Trophoblast cell (in vitro differentiated cells and primary cell): ENCODE measurements at regions not wholly inside any gene's neighbourhood (a gene's known extent, or its start where the extent isn't known, plus 50 kb on each side); places are given as distances from the start of the nearest gene placed in this dataset.

Experiments used
- DNase-seq, 2 donors: peaks; one replicate each; pipeline ENCODE4 v3.0.0-alpha.2; 2016
- H2AFZ ChIP-seq: 2 replicates; pipeline ENCODE4 v1.6.1; 2013; ENCODE audit warnings: low read length, moderate library complexity, mild to moderate bottlenecking; ENCODE audit not compliant: insufficient read depth, poor library complexity
- H2AK5ac ChIP-seq: 2 replicates; pipeline ENCODE4 v1.6.1; 2013; ENCODE audit warnings: mild to moderate bottlenecking, low read length
- H2BK120ac ChIP-seq: 2 replicates; pipeline ENCODE4 v1.6.1; 2013; ENCODE audit warnings: low read length, mild to moderate bottlenecking, moderate library complexity; ENCODE audit not compliant: insufficient read depth, poor library complexity
- H2BK12ac ChIP-seq: 2 replicates; pipeline ENCODE4 v1.6.1; 2013; ENCODE audit warnings: mild to moderate bottlenecking, low read length, moderate library complexity
- H2BK5ac ChIP-seq: 2 replicates; pipeline ENCODE4 v1.6.1; 2013; ENCODE audit warnings: low read length, low read depth, moderate library complexity, mild to moderate bottlenecking; ENCODE audit not compliant: poor library complexity
- H3K14ac ChIP-seq: 2 replicates; pipeline ENCODE4 v1.6.1; 2013; ENCODE audit warnings: mild to moderate bottlenecking, low read length
- H3K18ac ChIP-seq: 2 replicates; pipeline ENCODE4 v1.6.1; 2013; ENCODE audit warnings: mild to moderate bottlenecking, low read length
- H3K23ac ChIP-seq: 2 replicates; pipeline ENCODE4 v1.6.1; 2013; ENCODE audit warnings: low read length
- H3K27ac ChIP-seq: 2 replicates; pipeline ENCODE4 v1.5.1; 2013; ENCODE audit warnings: low read depth, mild to moderate bottlenecking, inconsistent platforms, low read length, moderate library complexity
- H3K27me3 ChIP-seq: 2 replicates; pipeline ENCODE4 v1.6.1; 2013; ENCODE audit warnings: inconsistent platforms, mild to moderate bottlenecking, low read length, moderate library complexity; ENCODE audit not compliant: insufficient read depth
- H3K36me3 ChIP-seq, 2 experiments: 1 replicate in 1 of 2; 2 replicates in 1 of 2; pipeline ENCODE4 v1.6.1; 2013; ENCODE audit warnings: low read length in 2 of 2, mild to moderate bottlenecking in 2 of 2, moderate library complexity in 1 of 2; ENCODE audit not compliant: insufficient read depth in 2 of 2, control insufficient read depth in 1 of 2
- H3K4ac ChIP-seq: 2 replicates; pipeline ENCODE4 v1.6.1; 2013; ENCODE audit warnings: low read depth, mild to moderate bottlenecking, low read length, moderate library complexity
- H3K4me1 ChIP-seq, 2 experiments: 1 replicate in 1 of 2; 2 replicates in 1 of 2; pipeline ENCODE4 v1.6.1; 2013; ENCODE audit warnings: low read length in 2 of 2, mild to moderate bottlenecking in 2 of 2, moderate library complexity in 1 of 2; ENCODE audit not compliant: insufficient read depth in 2 of 2, control insufficient read depth in 1 of 2
- H3K4me2 ChIP-seq: 2 replicates; pipeline ENCODE4 v1.6.1; 2013; ENCODE audit warnings: inconsistent platforms, mild to moderate bottlenecking, low read length, moderate library complexity
- H3K4me3 ChIP-seq: 2 replicates; pipeline ENCODE4 v1.5.1; 2013; ENCODE audit warnings: mild to moderate bottlenecking, low read depth, low read length, inconsistent platforms
- H3K79me1 ChIP-seq: one replicate; pipeline ENCODE4 v1.6.1; 2013; ENCODE audit warnings: low read length
- H3K79me2 ChIP-seq: 2 replicates; pipeline ENCODE4 v1.6.1; 2013; ENCODE audit warnings: low read length, mild to moderate bottlenecking; ENCODE audit not compliant: control insufficient read depth, insufficient read depth, poor library complexity
- H3K9ac ChIP-seq: 2 replicates; pipeline ENCODE4 v1.6.1; 2013; ENCODE audit warnings: mild to moderate bottlenecking, low read length
- H3K9me3 ChIP-seq: 2 replicates; pipeline ENCODE4 v1.6.1; 2013; ENCODE audit warnings: low read depth, mild to moderate bottlenecking, control low read depth, inconsistent platforms, low read length; ENCODE audit not compliant: insufficient read depth
- H4K12ac ChIP-seq: 2 replicates; pipeline ENCODE4 v1.6.1; 2013; ENCODE audit warnings: low read depth, mild to moderate bottlenecking, low read length, moderate library complexity
- H4K8ac ChIP-seq: 2 replicates; pipeline ENCODE4 v1.6.1; 2013; ENCODE audit warnings: low read depth, mild to moderate bottlenecking, low read length, moderate library complexity
- H4K91ac ChIP-seq: one replicate; pipeline ENCODE4 v1.6.1; 2013; ENCODE audit warnings: low read depth, mild to moderate bottlenecking, low read length, moderate library complexity
- WGBS: extraction: QIAGEN DNeasy Blood & Tissue Kit; methylation state at CpG from one replicate; pipeline ENCODE4 v1.1.7; 2013; ENCODE audit warnings: missing lambda C conversion rate; ENCODE audit not compliant: insufficient read length, insufficient coverage; ENCODE audit errors: extremely low coverage; 5-methylcytosine and 5-hydroxymethylcytosine counted together

- Histone ChIP-seq H3K4me2 (no peak overlapping the region), H3K4me1 (no peaks in the 10 kb centered on the region), H3K79me1 (no peaks in the 10 kb centered on the region), H2BK12ac (no peak overlapping the region), H4K8ac (no peak overlapping the region), H2BK120ac (no peak overlapping the region), H3K9ac (no peak overlapping the region), H3K79me2 (no peaks in the 10 kb centered on the region), H2AK5ac (no peak overlapping the region), H4K12ac (no peak overlapping the region), H3K36me3 (no peaks in the 10 kb centered on the region), H3K18ac (no peak overlapping the region), H3K14ac (no peak overlapping the region), H3K27me3 (no peaks in the 10 kb centered on the region), H3K27ac (no peak overlapping the region), H3K4ac (no peak overlapping the region), H2AFZ (no peak overlapping the region), H3K9me3 (peaks cover 4% of the 10 kb centered on the region), H2BK5ac (no peak overlapping the region), H3K23ac (no peak overlapping the region), H4K91ac (no peak overlapping the region), H3K4me3 (no peak overlapping the region)
- DNase-seq: no peak
Measured at GRCh38 chr11:130712480-130712879, 203.8 kb downstream of the SNX19 start.

GRCh38 chr11:130715085-130715876 lies 201.0 kb downstream of the SNX19 start:
- no CpG with 5 or more reads among the region's 4 CpGs for WGBS
- no peaks in the 10 kb centered on the region for H3K27me3 ChIP-seq

DNA sequence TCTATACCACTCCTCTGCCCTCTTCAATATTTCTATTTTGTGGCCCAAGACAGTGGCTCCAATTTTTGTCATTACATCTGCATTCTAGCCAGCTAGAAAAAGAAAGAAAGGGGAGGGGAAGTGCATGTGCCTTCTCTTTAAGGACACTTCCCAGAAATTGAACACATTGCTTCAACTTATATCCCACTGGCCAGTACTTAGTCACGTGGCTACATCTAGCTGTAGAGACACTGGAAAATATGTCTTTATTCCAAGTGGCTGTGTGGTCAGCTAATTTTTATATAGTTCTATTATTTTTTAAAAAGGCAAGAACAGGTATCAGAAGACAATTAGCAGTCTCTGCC lies 200.4 kb downstream of the SNX19 start:
- Histone ChIP-seq H3K4me2 (no peak overlapping the region), H3K79me2 (no peaks in the 10 kb centered on the region), H3K36me3 (no peaks in the 10 kb centered on the region), H2BK120ac (no peak overlapping the region), H3K18ac (no peak overlapping the region), H3K4me1 (peaks cover 8 to 13% of the 10 kb centered on the region in 2 experiments), H3K27ac (no peak overlapping the region), H3K4me3 (no peak overlapping the region), H2AK5ac (no peak overlapping the region), H2BK12ac (no peak overlapping the region), H4K91ac (no peak overlapping the region), H2AFZ (no peak overlapping the region), H3K9ac (no peak overlapping the region), H3K23ac (no peak overlapping the region), H3K14ac (no peak overlapping the region), H4K8ac (no peak overlapping the region), H3K27me3 (no peaks in the 10 kb centered on the region), H3K79me1 (peaks cover 4% of the 10 kb centered on the region), H2BK5ac (no peak overlapping the region), H3K4ac (no peak overlapping the region), H4K12ac (no peak overlapping the region), H3K9me3 (peaks cover 8% of the 10 kb centered on the region)
- WGBS: no CpG with 5 or more reads among the region's 1 CpG
- DNase-seq: no peak

More at GRCh38 chr11:130715085-130715876, 201.0 kb downstream of the SNX19 start:
- DNase-seq: no peak
- Histone ChIP-seq H3K9ac (no peak overlapping the region), H4K8ac (no peak overlapping the region), H3K4me1 (peaks cover 3 to 7% of the 10 kb centered on the region in 2 experiments), H3K18ac (no peak overlapping the region), H4K12ac (no peak overlapping the region), H3K36me3 (no peaks in the 10 kb centered on the region), H2BK12ac (no peak overlapping the region), H3K27ac (no peak overlapping the region), H3K14ac (no peak overlapping the region), H3K4me3 (no peak overlapping the region), H2BK120ac (no peak overlapping the region), H4K91ac (no peak overlapping the region), H3K23ac (no peak overlapping the region), H3K9me3 (peaks cover 8% of the 10 kb centered on the region), H2AFZ (no peak overlapping the region), H2BK5ac (no peak overlapping the region), H3K79me2 (no peaks in the 10 kb centered on the region), H3K79me1 (peaks cover 3% of the 10 kb centered on the region), H3K4me2 (no peak overlapping the region), H3K4ac (no peak overlapping the region), H2AK5ac (no peak overlapping the region)

- no peak overlapping the region for H2AFZ ChIP-seq
- H3K4me2 ChIP-seq: no peak overlapping the region
- no peak overlapping the region for H3K27ac ChIP-seq
- no peak overlapping the region for H3K4ac ChIP-seq
- H2AK5ac ChIP-seq: no peak overlapping the region
- no peak overlapping the region for H2BK120ac ChIP-seq
- H2BK5ac ChIP-seq: no peak overlapping the region
- no peaks in the 10 kb centered on the region for H3K27me3 ChIP-seq
- no peak overlapping the region for H3K18ac ChIP-seq
- peaks cover 9 to 18% of the 10 kb centered on the region in 2 experiments for H3K4me1 ChIP-seq
- no CpG with 5 or more reads among the region's 6 CpGs for WGBS
- H3K14ac ChIP-seq: no peak overlapping the region
- no peaks in the 10 kb centered on the region for H3K79me2 ChIP-seq
- no peak overlapping the region for H4K12ac ChIP-seq
- H4K91ac ChIP-seq: no peak overlapping the region
- peaks cover 5% of the 10 kb centered on the region for H3K9me3 ChIP-seq
- DNase-seq: no peak
- H2BK12ac ChIP-seq: no peak overlapping the region
- H3K4me3 ChIP-seq: no peak overlapping the region
- H3K36me3 ChIP-seq: no peaks in the 10 kb centered on the region
- no peak overlapping the region for H3K23ac ChIP-seq
- H4K8ac ChIP-seq: no peak overlapping the region
- peaks cover 4% of the 10 kb centered on the region for H3K79me1 ChIP-seq
- H3K9ac ChIP-seq: no peak overlapping the region
Measured at GRCh38 chr11:130718120-130718519, 198.2 kb downstream of the SNX19 start.
